B cell (primary cell): ENCODE measurements at regions not wholly inside any gene's neighbourhood (a gene's known extent, or its start where the extent isn't known, plus 50 kb on each side); places are given as distances from the start of the nearest gene placed in this dataset.

ENCODE experiments used
- CTCF ChIP-seq: fragments of 200-600 bp; IDR thresholded peaks from one replicate; pipeline ENCODE4 v1.8.0; 2022; ENCODE audit warnings: antibody characterized with exemption, mild to moderate bottlenecking
- EZH2 ChIP-seq: IDR thresholded peaks from 2 replicates; pipeline ENCODE4 v1.6.1; 2012; ENCODE audit warnings: borderline replicate concordance, low read depth, mild to moderate bottlenecking, moderate library complexity, low read length; ENCODE audit not compliant: insufficient read depth, poor library complexity, severe bottlenecking

GRCh38 chr12:28974883-28975282 is 174.2 kb upstream of the FAR2 start:
- TF ChIP-seq CTCF = no peak
- TF ChIP-seq EZH2 = no peak
